LHCN-M2 (cell line): ENCODE measurements at regions not wholly inside any gene's neighbourhood (a gene's known extent, or its start where the extent isn't known, plus 50 kb on each side); places are given as distances from the start of the nearest gene placed in this dataset.

Experiments used
- DNase-seq: peaks from one replicate; pipeline ENCODE4 v3.0.0-alpha.2; 2012; ENCODE audit warnings: low read depth

DNA sequence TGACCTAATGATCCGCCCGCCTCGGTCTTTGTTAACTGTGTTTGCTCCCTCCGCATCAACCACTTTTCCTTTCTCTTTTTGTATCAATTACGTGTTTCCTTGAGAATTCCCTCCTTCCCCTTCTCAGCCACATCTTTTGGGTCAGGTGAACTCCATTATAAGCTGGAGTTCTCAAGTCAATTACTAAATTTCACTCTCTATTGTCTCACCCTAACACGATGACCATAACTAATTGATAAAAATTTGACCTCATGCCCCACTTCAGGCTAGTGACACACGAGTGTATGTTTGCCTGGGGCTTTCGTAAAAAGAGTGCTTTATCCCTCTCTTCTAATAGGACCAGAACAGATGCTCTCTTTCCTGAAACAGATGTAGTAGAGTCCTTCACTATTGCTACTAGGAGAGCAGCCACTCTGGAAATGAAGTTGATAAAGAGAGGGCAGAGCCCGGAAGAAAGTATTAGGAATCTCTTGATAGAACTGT lies 403.6 kb upstream of the ANXA10 start:
- DNase-seq, result peak; percentile 1

DNA sequence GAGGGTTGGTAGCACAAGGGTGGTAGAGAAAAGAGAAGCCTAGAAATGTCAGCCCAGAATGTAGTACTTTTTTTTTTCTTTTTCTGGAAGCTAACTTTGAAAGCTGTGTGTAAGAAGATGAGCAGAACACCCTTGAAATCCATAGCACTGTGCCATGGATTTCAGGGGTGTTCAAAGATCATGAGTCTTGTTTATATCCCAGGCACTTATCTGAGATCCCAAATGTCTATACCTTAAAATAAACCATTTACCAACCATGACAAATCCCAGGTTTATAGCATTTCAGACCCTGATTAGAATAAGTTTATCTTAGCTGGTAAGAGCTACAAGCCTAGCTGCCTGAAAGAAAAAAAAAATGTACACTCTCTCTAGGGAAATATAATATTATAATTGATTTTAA lies 389.9 kb upstream of the ANXA10 start:
- DNase-seq, result no peak

DNA sequence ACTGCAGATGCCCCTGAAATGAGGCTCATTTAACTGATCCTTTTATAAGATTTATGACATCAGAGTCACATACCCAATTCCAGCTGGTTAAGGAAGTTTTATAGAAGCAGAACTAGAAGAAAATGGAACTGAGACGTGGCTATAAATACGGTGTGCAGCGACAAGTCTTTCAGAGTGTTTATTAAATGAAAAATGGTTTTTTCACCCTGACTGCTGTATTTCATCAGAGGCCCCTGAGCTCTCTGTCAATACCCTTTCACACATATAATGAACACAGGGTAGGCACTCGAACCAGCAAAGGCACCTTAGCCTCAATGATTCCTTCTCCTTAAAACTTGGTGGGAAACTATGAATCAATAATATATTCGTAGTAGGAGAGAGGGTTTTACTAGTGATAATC lies 380.8 kb upstream of the ANXA10 start:
- no peak for DNase-seq

DNA sequence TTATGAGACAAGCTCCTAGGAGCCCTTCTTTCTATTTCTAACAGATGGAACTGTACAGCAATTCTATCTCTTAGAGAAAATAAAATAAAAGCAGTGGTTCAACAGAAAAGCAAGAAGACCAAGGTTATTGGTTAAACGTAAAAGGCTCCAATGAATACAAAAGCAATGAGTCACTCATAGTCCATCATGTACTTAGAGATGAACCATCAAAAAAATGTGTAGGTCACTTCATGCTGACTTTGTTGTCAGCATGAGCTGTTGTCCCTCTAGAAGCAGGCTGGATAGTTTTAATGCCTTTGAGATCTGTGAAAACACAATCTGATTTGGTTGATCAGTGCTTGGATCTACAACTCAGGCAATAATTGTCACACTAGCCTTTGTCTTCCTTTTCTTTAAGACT lies 378.6 kb upstream of the ANXA10 start:
- DNase-seq, result peak; percentile 31

DNA sequence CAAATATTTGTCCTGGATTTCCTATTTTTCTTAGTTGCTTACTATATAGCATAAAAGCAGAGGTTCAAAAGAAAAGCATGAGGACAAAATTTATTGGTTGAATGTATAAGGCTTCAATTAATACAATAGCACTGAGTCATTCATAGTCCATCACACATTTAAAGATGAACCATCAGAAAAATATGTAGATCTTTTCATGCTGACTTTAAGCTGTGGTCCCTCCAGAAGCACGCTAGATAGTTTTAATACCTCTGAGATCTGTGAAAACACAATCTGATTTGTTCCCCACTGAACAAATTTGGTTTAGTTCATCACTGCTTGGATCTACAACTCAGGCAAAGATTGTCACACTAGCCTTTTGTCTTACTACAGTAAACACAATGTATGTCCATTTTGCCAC lies 377.2 kb upstream of the ANXA10 start:
- DNase-seq, result peak; percentile 29

DNA sequence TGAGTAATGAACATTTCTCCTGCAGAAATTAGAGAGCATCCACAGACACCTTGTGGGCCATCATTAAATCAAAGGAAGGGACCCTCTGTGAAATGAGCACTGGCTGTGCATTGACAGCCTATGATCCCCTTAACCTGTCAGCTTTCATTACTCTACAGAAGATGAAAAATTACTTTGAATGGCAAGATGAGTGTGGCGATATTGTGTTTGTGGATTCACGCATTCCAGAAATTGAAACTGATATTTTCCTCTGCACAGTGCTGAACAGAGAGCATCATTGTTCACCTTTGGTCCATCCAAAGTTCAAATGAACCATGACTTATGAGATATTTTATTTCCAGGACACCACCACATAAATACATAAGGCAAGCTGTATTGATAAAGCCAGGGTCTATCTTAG lies 374.8 kb upstream of the ANXA10 start:
- DNase-seq, result no peak

DNA sequence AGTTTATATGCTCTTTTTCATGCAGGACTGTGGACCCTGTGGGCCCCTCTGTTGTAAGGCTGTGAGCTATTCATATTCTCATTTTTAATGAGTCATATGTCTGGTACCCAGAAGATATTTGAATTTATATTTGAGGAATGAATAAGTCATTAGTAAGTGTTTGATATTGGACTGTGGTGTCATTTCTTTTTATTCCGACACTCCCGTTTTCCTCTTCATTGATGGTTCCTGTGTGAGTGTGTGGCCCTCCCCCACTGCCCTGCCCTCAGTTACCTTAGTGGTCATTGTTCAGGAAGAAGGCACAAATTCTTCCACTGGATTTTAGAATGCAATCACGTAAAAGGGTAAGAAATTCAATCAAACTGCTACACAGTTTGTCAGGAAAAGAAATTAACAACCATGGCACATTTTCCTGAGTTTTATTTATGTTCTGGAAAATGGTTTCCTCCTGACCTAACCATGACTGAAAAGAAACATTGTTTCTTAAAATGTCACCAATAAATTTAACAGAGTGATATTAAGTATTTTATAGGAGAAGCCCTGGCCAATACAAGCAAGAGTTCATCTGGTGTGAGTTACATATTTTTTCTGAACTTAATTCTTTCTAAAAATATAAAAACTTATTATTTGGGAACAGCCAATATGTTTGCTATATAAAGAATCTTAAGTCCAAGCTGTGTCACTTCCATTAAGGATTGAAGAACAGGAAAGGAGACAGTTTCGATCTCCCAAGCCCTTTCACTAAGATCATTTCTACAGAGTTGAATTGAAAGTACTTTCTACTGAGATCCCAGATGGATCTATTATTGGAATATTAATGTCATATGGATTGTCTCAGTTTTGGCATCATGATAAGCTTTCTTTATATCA lies 370.5 kb upstream of the ANXA10 start:
- peak; percentile 19 for DNase-seq

DNA sequence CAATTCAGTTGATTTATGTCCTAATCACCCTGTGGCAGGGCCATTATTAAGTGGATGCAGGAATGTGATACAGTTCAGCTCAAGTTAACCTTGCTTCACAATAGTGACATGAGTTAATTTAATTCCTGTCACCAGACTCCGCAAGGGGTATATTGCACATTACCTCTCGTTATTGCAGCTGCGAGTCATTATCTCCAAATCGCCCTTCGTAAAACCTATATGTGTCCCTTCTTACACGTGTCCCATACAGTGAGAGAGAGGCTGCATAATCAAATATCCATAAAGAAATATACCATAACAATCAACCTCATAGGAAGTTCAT lies 369.9 kb upstream of the ANXA10 start:
- no peak for DNase-seq

DNA sequence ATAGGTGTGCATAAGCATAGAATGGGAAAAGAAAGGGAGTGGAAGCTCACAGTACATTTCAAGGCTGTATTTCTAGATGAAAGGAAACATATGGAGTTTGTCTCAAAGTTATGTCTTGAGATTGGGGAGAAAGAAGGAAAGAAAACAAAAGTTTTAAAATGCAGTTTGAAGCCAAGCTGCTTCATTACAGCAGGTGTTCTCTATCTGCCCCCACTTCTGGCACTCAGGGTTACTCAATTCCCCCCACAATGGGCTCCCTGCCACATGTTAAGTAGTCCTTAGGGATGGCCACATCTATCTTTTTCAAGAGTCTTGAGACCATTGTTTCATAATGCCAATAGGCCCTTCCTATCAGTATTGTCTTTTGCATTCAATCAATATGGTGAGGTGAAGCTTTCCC lies 367.4 kb upstream of the ANXA10 start:
- DNase-seq, result no peak

DNA sequence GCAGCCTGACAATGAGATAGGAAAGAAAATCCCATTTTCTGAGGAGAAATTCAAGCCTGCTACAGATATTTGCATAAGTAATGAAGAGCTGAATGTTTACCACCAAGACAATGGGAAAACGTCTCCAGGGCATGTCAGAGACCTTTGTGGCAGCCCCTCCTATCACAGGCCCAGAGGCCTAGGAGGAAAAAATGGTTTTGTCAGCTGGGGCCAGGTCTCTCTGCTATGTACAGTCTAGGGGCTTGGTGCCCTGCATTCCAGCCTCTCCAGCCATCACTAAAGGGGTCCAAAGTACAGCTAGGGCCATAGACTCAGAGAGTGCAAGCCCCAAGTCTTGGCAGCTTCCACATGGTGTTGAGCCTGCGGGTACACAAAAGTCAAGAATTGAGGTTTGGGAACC lies 361.6 kb upstream of the ANXA10 start:
- DNase-seq, result no peak

DNA sequence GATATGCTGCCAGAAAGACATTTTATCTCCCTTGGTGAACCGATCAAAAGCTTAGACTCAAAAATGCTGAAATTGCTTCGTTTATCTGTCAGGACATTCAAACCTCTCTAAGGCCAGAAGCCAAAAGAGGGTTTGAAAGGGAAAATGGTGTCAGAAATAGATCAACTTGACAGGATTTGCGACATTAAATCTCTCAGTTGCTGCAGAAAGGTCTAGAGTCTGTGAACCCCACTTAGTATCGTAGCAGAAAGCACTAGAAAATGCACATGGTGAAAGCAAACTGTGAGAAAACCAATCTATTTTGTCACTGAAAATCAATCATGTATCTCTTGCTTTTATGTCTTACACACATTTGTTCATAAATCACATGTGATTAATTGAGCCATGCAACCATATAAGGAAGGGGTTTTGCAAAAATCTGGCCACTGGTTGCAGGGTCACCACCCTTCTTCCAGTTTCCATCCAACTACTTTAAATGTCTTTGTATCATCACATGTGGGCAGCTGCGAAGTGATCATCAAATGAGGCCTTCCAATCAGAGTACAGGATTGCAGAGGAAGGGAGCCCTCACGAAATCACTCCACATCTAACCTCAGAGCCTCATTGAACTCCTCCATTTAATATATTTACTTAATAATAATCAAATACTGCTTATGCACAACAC lies 347.2 kb upstream of the ANXA10 start:
- DNase-seq, result no peak

DNA sequence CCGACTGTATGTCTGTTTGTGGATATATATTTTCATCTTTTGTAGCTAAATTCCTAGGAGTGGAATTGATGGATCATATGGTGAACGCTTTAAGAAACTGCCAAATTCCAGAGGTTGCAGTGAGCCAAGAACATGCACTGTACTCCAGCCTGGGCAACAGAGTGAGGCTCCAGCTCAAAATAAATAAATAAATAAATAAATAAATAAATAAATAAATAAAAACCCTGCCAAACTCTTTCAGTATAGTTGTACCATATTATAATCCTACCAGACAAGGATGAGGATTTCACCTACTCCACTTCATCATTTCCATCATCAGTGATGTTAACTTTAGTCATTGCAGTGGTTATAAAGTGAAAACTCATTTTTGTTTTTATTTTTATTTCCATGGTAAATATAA lies 325.1 kb upstream of the ANXA10 start:
- DNase-seq, result no peak

DNA sequence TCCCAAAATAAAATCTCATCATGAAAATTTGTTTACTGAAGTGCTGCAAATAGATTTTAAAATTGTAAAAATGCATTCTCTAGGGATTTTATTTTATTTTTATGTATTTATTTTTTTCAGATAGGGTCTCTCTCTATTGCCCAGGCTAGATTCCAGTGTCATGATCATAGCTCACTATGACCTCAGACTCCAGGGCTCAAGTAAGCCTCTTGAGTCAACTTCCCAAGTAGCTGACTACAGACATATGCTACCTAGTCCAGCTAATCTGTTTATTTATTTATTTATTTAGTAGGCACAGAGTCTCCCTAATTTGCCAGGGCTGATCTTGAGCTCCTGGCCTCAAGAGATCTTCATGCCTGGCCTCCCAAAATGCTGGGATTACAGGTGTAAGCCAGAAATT lies 317.7 kb upstream of the ANXA10 start:
- no peak for DNase-seq

DNA sequence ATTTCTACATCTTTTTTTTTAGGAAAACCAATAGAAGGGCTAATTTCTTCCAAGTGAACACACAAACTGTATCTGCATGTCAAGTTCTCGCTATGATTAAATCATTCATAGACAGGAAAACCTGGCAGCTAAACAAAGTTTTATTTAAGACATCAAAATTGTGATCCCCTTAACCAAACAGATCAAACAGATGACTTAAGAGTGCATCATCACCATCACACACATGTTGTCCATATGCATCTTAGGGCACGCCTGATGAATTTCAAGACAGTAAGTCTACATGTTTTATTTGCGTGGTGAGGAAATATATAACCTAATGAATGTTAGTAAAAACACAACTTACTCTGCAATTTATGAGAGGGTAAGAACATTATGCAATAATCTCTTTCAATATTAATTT lies 317.0 kb upstream of the ANXA10 start:
- DNase-seq, result no peak

DNA sequence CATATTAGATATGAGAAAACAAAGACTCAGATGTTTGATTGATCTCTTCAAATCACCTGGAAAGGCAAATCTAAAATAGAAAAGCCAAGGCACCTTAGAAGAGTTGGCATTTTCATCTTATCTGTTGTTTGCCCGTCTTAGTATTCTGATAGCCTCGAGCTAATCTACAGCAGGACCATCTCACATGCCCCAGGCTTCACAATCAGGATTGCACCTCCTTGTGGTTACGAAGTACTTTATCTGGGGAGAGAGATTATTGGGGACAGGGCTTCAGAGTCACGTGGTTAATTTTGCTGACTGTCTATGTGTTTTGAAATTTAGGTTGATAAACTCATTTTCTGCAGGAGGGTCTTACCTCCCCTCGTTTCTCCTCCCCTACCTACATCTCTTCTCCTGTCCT lies 313.1 kb upstream of the ANXA10 start:
- DNase-seq, result peak; percentile 39

DNA sequence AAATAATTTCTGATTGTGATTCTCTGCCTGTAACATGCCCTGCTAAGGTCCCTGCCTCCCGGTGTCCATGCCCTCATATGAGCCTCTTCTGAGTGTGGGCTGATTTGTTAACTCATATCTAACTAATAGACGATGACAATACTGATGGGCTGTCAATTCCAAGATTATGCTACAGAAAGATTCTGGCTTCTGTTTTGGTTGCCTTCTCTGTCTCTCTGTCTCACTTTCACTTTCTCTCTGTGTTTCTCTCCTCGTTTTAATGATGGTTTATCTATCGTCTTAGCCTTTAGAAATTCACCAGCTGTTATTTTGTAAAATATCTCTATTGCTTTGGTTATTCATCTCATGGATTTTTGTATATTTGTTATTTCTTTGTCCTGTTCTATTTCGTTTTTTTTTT lies 312.5 kb upstream of the ANXA10 start:
- DNase-seq, result no peak

DNA sequence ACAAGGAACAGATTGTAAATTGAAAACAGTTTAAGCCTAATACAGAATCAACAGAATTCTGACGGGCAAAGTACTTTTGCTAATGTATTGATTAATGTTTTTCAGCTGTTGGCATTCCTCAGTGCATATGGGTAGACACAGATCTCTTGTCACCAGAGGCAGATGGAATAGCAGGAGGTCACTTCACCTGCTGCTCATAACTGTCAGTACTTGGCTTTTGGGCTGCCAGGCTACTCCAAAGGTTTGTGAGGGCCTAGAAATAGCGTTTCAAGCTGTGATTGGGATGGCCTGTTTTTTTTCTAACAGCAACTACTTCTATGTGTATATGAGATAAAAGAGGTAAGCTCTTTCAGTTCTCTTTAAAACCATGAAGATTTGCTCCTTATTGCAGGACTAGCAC lies 307.5 kb upstream of the ANXA10 start:
- DNase-seq, result no peak

DNA sequence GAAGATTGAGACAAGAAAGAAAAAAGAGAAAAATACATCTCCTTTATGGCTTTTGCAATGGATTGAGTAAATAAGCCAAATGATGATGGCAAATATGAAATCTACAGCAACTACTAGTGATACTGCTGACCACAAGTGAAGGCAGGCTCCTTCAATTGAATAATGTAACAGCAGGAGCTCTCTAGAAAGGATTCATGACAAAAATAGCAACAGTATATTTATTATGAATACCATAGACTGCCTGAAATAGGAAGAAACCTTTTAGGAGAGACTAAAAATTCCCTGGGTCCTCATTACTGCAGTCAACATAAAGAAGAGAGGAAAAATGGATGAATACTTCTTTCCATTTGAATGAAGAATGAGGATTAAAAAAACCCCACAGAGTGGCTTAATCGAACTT lies 306.8 kb upstream of the ANXA10 start:
- DNase-seq, result no peak

DNA sequence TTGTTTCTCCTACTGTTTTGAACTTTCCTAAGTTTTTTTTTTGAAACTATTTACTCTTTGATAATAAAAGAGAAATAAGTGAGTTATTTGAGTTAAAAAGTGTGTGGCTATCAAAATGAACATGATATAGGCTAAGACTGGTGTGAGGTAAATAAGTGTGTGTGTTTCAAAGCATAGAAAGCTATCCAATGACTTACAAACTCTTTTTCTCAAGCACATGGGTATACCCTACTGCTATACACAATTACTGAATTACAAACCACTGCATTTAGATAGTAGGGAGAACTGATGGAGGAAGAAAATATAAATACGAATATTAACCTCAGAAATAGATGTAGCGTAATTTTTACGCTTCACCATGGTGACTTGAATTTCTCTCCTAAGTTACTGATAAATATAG lies 305.8 kb upstream of the ANXA10 start:
- DNase-seq, result no peak

DNA sequence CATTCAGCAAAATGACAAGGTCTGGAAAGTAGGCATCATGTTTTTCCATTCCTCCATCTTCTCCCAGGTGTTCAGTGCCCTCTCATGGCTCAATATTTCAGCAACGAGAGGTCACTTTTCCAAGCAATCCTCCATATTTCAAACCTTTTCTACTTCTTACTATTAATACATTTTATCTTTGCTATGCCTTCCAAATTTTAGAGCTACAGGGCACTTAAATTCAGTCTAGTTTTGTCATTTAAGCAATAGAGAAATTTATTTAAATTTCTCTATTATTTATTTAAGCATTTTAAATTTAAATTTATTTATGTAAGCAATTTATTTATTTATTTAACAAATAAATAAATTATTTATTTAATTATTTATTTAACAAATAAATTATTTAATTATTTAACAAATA lies 305.1 kb upstream of the ANXA10 start:
- no peak for DNase-seq

DNA sequence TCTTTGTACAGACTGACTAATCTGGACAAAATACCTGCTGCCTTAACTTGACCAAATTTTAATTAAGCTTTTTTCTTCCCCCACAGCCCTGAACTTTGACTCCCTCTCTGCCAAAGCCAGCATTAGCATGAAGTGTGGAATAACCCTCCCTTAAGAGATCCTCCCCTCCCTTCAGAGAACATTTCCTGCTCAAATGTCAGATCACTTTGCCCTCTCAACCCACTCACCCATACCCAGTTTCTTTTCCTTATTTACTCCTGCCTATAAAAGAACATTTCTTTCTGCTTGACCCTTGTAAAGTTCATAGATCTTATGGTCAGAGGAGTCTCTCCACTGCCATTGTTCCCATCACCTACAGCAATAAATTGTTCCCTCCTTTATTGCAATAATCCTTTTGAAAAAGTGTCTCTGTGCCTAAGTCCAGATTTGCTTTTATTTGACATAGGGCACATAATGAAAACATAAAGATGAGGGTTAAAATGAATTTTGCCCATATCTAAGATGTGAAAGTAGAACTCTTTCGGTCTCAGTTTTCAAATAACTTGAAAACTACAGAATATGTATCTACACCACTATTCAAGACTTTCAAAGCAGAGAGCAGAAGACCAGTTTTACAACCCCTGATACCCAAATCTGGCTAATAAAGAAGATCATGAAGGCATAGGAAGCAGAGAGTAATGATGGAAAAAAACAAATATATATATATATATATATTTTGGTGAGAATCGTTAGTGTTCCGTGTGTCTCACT lies 289.7 kb upstream of the ANXA10 start:
- no peak for DNase-seq

DNA sequence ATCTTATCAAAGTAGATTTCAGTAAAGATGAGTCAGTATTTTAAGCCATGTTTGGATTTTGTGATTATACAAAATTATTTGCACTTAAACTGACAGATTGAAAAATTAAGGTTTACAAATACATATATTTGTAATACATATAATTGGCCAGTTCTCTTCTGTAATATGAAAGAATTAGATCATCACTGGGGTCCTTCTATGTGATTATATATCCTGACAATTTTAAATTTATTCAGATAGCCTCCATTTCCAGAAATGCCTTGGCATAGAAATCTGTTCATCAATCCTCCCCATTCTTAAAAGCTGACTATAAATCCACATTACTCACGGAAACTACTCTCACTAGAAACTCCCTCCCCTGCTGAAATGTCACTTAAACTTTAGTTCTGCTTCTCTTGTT lies 280.4 kb upstream of the ANXA10 start:
- no peak for DNase-seq

DNA sequence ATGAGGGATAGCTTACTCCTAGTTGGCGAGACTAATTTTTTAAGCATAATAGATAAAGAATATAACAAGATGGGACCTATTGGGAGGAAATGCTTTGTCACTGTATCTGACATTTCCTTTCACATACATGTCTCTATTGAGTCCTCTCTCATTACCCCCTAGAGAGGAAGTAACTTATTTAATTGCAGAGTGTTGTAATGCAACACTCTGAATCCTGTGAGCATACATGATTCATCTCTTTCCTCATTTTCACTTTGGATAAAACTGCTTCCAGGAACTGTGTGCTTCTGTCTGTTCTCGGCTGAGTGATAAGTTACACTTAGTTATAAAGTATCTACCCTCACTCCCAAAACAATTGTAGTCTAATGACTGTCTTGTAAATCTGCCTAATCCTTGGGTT lies 266.1 kb upstream of the ANXA10 start:
- DNase-seq, result peak; percentile 50
